ENCODE measurements at regions not wholly inside any gene's neighbourhood (a gene's known extent, or its start where the extent isn't known, plus 50 kb on each side); places are given as distances from the start of the nearest gene placed in this dataset.
A peak's percentile ranks its signal among the peaks of the same experiment; 100 is the strongest.

DNA sequence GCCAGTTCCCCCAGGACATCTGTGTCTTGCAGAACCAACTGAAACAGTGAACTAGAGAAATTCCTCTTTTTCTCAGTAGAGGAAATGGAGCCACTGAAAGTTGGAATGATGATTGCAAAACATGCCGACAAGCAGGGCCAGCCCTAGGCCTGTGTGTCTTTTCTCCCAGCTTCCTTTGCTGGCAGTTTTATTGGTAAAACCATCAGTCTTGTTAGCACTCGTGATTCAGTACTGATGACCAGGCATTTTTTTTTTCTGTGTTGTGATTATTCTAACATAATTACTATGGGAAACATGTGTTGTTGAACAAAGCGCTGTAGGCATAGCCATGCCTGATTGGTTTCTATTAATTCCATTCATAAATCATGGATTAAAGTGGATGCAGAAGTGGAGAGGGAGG is 620.7 kb downstream of the AACS start:
- DNase-seq, result no peak

DNA sequence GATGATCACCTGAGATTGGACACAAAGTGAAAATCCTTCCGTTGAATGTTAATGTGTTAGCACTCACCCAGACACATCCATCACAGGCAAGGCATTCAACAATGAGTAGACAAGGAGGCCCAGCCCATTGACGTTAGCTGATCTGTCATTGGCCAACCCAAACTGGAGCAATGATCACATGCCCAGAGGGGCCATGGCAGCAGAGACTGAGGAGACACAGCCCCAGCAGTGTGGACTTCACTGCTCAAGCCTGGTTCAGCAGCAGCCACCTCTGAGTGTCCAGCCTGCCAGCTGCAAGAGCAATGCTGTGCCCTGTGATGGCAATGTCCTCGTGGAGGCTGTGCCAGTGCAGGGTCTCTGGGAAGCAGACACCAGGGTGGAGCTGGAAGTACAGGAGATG is 622.2 kb downstream of the AACS start:
- DNase-seq, result no peak

- DNase-seq, result no peak
Observed at GRCh38 chr12:125687820-125688219, 622.6 kb downstream of the AACS start.

DNA sequence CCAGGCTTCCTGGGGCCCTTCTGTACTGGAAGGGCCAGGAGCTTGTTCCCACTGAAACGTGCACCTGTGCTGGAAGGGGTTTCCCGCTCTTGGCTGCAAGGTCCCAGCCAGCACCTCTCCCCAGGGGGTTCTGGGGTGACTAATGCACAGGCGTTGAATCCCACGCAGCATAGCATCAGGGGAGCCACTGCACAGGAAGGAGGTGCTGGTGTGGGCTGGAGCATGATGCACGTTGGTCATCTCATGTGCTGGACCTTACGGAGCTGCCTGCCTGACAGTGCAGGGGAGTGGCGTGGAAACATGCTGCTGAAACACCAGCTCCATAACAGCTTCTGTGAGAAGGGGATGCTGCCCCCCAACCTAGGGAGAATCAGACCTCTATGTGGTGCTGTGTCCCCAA is 623.0 kb downstream of the AACS start:
- DNase-seq, result no peak

DNA sequence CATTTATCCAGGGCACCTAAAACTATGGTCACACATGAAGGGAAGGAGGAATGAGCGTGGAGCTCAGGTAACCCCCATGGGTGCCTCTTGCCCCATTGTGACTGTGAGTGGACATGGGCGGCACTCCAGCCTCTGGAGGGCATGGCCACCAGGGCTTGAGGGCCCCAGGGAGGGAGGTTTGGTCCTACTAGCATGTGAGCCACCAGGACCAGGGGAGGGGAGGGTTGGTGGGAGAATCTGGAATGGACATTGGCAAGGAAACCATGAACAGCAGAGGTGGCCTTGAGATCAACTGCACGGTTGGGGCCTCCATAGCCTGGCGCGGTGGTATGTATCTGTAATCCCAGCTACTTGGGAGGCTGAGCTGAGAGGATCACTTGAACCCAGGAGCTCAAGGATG is 623.6 kb downstream of the AACS start:
- DNase-seq, result no peak

DNA sequence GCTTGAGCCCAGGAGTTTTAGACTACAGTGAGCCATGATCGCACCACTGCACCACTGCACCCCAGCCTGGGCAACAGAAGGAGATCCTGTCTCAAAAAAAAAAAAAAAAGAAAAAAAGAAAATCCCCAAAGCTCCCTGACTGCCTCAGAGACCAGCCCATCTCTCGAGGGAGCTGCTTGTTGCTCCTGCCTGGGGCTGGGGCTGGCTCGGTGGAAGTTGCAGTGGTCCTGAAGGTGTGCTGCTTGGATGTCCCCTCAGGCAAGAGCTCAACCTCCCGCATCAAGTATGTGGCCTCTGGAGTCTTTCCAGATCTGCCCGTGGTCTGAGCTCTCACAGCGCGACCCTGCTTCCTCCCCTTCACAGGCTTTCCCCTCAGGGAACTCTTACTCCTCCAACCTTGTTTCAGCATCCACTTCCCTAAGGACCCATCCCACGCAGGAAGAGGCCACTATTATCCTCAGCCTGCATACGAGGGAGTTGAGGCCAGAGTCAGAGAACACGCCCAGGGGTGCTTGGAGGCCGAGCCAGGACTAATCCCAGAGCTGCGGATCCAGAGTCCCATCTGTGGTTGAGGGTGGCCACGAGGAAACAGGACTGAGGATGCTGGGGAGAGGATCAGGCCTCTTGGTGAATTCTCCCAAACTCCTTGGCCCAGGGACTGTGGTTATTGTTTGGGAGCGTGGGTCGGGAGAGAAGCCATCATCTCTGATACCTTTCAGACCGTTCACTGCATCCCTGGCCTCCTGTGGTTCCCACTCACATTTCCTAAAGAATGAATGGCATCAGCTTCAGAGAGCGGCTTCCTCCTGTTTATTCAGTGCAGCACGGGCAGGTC is 624.6 kb downstream of the AACS start:
- no peak for DNase-seq

GRCh38 chr12:125690841-125691240 is 625.6 kb downstream of the AACS start:
- no peak for DNase-seq

DNA sequence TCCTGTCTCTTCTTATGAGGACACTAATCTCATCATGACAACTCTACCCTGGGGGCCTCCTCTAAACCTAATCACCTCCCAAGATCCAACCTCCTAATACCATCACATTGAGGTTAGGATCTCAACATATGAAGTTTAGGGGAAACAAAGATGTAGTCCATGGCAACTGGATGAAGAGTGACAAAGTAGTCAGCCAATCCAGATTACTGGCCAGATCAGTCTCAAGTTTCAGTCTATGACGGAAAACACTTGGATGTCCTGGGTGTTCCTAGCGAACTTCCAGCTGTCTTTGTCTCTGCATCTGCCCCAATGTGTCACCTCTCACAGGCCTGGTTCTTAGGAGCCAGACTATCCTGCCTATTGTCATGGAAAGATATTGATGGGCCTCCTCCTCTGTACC is 630.8 kb downstream of the AACS start:
- no peak for DNase-seq

GRCh38 chr12:125704803-125705202 is 639.6 kb downstream of the AACS start:
- no peak for DNase-seq

GRCh38 chr12:125720961-125721360 is 655.7 kb downstream of the AACS start:
- no peak for DNase-seq

- DNase-seq, result no peak
Observed at GRCh38 chr12:125734137-125734536, 668.9 kb downstream of the AACS start.

- no peak for DNase-seq
Observed at GRCh38 chr12:125738211-125738610, 673.0 kb downstream of the AACS start.

- no peak for DNase-seq
Observed at GRCh38 chr12:125742413-125742812, 677.2 kb downstream of the AACS start.

DNA sequence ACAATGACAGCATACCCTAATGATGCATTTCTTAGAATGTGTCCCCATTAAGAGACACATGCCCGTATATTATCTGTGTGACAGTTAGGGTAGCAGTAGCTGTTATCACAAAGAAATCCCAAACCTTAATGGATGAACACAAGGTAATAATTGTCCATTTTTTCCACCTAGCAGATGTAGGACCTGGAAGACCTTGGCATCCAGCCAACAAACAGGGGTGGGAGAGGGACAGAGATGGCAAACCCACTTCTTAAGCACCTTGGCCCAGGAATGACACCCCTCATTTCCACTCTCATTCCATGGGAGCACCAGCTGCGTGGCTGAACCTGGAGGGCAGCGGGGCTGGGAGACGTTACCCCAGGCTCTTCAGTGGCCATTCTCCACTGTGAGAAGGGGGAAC is 679.0 kb downstream of the AACS start:
- no peak for DNase-seq

DNA sequence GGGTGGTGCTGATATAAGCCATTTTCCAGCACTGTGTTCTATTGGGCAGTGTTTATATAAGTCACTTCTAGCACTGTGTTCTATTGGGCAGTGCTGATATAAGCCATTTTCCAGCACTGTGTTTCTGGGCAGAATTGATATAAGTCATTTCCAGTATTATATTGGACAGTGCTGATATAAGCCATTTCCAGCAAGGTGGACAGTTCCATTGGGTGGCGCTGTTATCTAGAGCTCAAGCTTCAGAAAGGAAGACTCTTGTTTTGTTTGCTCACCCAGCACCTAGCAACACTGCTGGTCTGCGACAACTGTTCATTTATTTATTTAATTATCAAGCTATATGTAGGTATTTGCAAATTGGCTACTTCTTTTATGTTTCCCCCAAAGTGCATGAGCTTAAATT is 690.3 kb downstream of the AACS start:
- no peak for DNase-seq

DNA sequence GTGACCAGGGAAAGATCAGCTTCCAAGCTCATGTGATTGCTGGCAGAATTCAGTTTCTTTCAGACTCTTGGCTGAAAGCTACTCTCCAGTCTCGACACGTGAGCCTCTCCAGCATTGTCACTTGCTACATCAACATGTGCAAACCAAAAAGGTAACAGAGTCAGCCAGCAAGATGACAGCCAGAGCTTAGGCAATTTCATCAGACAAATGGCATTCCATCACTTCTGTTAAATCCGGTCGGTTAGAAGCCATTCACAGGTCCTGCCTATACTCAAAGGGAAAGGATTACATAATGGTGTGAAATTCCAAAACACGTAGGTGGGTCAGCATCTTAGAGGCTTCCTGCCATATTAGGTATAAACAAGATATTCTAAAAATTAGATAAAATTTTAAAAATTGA is 700.9 kb downstream of the AACS start:
- DNase-seq, result no peak

DNA sequence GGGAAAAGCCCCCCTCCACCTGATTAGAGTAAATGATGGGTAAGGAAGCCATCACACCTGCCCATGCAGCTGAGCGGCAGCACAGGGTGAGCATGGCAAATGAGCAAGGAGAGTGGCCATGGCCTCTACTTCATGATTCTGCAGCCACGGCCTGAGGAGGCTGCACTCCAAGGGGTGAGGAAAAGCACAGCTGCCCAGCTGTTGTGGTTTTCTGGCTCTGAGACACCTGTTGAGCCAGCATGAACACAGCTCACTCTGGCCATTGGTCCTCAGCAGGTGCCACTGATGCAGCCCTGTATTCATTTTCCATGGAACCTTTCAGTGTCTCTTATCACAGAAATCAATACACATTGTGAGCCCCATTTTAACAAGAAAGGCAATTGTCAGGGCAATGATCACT is 707.2 kb downstream of the AACS start:
- DNase-seq, result no peak

- peak in 1 of 2 donors; percentile 1 for DNase-seq
Observed at GRCh38 chr12:125773033-125773640, 707.9 kb downstream of the AACS start.

DNA sequence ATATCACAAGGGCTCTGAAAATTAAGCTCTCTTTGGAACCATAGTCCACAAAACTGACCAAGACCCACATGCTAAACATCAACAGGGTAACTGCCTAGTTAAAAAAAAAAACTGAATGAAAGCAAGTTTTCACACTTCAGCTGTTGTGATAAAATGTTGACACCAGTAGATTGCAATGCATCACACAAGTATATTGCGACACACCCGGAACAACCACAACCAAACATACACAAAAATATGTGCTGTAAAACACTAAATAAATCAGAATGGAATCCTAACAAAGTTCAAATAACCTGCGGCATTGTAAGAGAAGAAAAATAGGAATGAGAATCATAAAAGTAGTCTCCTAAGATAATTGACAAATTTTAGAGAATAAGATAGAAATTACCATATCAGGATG is 710.3 kb downstream of the AACS start:
- DNase-seq, result no peak

DNA sequence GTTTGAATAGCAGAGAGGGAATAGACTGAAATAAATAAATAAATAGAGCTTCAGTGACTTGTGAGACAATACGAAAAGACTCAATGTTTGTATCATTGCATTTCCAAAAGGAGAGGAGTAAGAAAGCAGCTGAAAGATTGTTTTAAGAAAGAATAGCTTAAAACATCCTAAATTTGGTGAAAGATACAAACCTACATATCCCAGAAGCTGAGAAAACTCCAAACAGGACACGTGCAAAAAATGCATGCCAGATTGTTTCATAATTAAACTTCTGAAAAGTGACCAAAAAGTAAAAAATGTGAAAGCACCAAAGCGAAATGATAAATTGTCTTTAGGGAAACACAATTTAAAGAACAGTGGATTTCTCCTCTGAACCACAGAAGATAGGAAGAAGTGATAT is 711.0 kb downstream of the AACS start:
- DNase-seq, result no peak

DNA sequence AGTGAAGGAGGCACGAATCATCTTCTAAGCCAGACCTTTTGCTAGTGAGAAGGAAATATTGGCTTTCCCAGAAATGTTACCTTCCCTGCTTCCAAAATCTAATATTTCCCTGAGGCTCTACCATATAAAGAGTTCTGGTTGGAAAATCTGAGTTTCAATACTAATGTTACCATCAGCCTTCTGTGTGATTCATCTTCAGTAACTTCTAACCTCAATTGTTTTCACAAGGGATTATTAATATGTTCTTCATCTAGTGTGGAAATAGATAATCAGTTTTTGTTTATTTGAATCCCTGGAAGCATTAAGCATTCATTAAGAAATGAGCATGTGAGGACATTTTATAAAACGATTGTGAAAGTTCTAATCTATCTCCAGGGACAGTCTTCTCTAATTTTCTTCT is 720.9 kb downstream of the AACS start:
- no peak for DNase-seq

DNA sequence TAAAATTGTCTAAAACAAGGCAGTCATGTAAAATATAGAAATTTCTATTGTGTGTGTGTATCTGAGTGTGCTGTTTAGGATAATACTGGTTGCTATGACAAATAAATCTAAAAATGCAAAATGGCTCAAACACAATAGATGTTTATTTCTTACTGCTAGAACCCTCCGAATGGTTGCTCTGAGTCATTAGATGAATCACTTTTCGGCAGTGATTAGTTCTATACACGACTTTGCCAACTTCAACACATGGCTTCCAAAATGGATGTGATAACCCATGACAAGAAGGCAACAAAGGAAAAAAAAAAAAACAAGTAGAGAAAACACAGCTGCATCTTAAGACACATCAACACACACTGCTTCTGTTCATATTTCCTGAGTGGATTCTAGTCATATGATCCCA is 729.2 kb downstream of the AACS start:
- DNase-seq, result no peak

DNA sequence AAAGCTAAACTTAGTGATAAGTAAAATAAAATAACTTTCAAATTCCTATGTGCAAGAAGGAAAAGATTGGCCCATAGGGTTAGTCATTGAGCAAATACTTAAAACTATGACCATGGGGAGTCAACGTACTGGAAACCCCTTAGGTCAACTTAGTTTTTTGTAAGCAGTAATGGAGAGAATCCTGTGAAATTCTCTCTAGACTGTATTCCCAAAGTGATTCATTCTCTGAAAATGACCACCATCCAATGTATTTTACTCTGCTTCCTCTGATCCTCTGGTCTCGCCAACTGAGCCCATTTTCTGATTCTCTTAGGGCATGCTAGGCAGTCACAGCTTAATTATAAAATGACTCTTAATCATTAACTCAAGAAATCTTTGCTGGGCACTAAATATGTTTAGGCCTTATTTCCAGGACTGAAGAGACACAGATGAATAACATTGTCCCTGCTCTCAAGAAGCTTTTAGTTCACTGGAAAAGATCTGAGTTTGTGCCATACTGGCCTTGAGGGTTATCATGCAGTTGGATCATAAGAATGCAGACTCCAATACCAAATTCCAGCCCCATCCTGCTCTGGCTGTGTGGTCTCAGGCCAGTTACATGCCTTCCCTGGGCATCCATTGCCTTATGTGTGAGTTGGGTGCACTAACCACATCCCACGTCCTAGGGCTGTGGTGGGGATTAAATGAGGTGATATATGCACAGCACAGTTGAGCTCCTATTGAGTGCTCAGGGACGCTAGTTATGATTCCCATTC is 732.4 kb downstream of the AACS start:
- DNase-seq, result no peak

- no peak for DNase-seq
Observed at GRCh38 chr12:125804660-125805059, 739.4 kb downstream of the AACS start.
